ENCODE measurements at regions not wholly inside any gene's neighbourhood (a gene's known extent, or its start where the extent isn't known, plus 50 kb on each side); places are given as distances from the start of the nearest gene placed in this dataset.

DNA sequence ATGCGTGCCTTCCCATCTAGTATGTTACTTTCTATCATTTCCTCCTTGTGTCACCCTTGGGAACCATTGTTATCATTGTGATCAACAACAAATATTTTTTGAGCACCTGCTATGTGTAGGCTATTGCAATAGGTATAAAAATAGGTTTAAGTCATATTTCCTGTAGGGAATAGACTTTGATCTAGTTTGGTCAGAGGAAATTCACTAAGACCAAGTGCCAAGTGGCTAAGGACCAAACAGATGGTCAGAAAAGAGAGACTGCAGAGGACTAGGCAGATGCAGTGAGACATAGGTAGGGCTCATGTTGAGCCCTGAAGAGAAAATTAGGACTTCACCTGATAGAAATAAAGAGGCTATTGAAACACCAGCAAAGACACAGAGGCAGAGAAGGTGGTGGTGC lies 430.0 kb upstream of the ADAMTSL1 start:
- TF ChIP-seq, protein P1, sequence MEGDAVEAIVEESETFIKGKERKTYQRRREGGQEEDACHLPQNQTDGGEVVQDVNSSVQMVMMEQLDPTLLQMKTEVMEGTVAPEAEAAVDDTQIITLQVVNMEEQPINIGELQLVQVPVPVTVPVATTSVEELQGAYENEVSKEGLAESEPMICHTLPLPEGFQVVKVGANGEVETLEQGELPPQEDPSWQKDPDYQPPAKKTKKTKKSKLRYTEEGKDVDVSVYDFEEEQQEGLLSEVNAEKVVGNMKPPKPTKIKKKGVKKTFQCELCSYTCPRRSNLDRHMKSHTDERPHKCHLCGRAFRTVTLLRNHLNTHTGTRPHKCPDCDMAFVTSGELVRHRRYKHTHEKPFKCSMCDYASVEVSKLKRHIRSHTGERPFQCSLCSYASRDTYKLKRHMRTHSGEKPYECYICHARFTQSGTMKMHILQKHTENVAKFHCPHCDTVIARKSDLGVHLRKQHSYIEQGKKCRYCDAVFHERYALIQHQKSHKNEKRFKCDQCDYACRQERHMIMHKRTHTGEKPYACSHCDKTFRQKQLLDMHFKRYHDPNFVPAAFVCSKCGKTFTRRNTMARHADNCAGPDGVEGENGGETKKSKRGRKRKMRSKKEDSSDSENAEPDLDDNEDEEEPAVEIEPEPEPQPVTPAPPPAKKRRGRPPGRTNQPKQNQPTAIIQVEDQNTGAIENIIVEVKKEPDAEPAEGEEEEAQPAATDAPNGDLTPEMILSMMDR (IDR thresholded peaks at IDR 0.05; ENCODE audit: low read depth, low read length) = no peak
- no peak for TF ChIP-seq EZH2phosphoT487 (IDR thresholded peaks at IDR 0.05; ENCODE audit: low read depth)
